ENCODE measurements at regions not wholly inside any gene's neighbourhood (a gene's known extent, or its start where the extent isn't known, plus 50 kb on each side); places are given as distances from the start of the nearest gene placed in this dataset.

DNA sequence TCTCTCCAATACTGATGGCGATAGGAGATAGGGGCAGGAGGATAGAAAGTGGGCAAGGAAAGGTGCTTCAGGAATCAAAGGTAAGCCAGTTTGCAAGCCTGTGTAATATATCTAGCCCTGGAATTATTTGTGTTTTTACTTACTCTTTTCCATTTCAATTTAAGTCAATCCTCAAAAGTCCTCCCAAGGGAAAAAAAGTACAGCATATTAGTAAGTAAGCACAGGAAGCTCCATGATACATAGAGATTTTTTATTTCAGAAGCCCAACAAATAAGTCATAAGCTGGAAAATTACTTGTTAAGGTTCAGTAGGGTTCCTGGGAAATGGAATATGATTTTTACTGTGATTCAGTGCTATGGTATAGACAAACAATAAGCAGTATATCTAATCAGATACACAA, 337.7 kb upstream of the DUSP10 start:
- H3K4me1 Mint-ChIP-seq, result peaks cover 6 to 8% of the 10 kb centered on the region in 2 experiments
- WGBS (ENCODE audit: extremely low coverage, insufficient read length, low lambda C conversion rate), result no CpG with 5 or more reads among the region's 1 CpG
- H3K18ac ChIP-seq (ENCODE audit: insufficient read length, low read depth, low read length), result no peak overlapping the region
- no peak overlapping the region for H2AK5ac ChIP-seq (ENCODE audit: insufficient read length, low read length)
- H3K4me3 Mint-ChIP-seq, result no peak overlapping the region
- H3K4me1 ChIP-seq (ENCODE audit: insufficient read depth, low read length), result no peaks in the 10 kb centered on the region
- no peak overlapping the region for H4K91ac ChIP-seq (ENCODE audit: insufficient read length, low read depth, low read length)
- H4K20me1 ChIP-seq (ENCODE audit: control insufficient read depth, insufficient read depth, insufficient read length), result no peaks in the 10 kb centered on the region
- H4K8ac ChIP-seq (replicated peaks; ENCODE audit: insufficient read length, low read depth, low read length), result no peak overlapping the region
- no peak overlapping the region for H3K27ac ChIP-seq (ENCODE audit: insufficient read length, low read depth, low read length)
- no peak overlapping the region for H3K4ac ChIP-seq (ENCODE audit: low read depth, low read length)
- no peak overlapping the region for H2BK20ac ChIP-seq (ENCODE audit: low read depth, low read length, poor library complexity, severe bottlenecking)
- H3K79me1 ChIP-seq (ENCODE audit: insufficient read depth, low read depth, low read length, poor library complexity, severe bottlenecking), result no peaks in the 10 kb centered on the region
- H2BK12ac ChIP-seq (ENCODE audit: insufficient read length, low read depth, low read length), result no peak overlapping the region
- TF ChIP-seq, protein P1, sequence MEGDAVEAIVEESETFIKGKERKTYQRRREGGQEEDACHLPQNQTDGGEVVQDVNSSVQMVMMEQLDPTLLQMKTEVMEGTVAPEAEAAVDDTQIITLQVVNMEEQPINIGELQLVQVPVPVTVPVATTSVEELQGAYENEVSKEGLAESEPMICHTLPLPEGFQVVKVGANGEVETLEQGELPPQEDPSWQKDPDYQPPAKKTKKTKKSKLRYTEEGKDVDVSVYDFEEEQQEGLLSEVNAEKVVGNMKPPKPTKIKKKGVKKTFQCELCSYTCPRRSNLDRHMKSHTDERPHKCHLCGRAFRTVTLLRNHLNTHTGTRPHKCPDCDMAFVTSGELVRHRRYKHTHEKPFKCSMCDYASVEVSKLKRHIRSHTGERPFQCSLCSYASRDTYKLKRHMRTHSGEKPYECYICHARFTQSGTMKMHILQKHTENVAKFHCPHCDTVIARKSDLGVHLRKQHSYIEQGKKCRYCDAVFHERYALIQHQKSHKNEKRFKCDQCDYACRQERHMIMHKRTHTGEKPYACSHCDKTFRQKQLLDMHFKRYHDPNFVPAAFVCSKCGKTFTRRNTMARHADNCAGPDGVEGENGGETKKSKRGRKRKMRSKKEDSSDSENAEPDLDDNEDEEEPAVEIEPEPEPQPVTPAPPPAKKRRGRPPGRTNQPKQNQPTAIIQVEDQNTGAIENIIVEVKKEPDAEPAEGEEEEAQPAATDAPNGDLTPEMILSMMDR (conservative IDR thresholded peaks at IDR 0.05), result no peak
- no peaks in the 10 kb centered on the region for H3K27me3 ChIP-seq (ENCODE audit: insufficient read depth, low read length)
- no peak overlapping the region for H3K9ac ChIP-seq (ENCODE audit: extremely low read depth, insufficient read length, low read length)
- no peak overlapping the region for H3T11ph ChIP-seq (ENCODE audit: low read length)
- H3K23ac ChIP-seq (ENCODE audit: insufficient read length, low read depth, low read length), result no peak overlapping the region
- peaks cover 3 to 4% of the 10 kb centered on the region in 2 experiments; a peak in 3 of 5 replicates for H3K9me3 Mint-ChIP-seq
- DNase-seq, result no peak
- H3K56ac ChIP-seq (ENCODE audit: insufficient read length, low read depth, low read length), result no peak overlapping the region
- no peaks in the 10 kb centered on the region for H3K79me2 ChIP-seq (ENCODE audit: insufficient read depth, low read length)
- no peak overlapping the region for H3K27ac Mint-ChIP-seq
- no peaks in the 10 kb centered on the region for H3K9me3 ChIP-seq (ENCODE audit: control insufficient read depth, low read depth, low read length)
- no peak overlapping the region for H3K14ac ChIP-seq (ENCODE audit: insufficient read depth, low read length)
- H4K5ac ChIP-seq (ENCODE audit: insufficient read length, low read depth, low read length), result no peak overlapping the region
- no peaks in the 10 kb centered on the region for H3K27me3 Mint-ChIP-seq (ENCODE audit: low read depth)
- no peaks in the 10 kb centered on the region for H3K23me2 ChIP-seq (ENCODE audit: insufficient read length, low read depth, low read length, poor library complexity, severe bottlenecking)
- H2BK120ac ChIP-seq (ENCODE audit: low read depth, low read length, poor library complexity, severe bottlenecking), result no peak overlapping the region
- H2AFZ ChIP-seq (ENCODE audit: low read length), result no peak overlapping the region
- H3K36me3 Mint-ChIP-seq (ENCODE audit: insufficient read depth in 1 of 3, low read depth in 3 of 3), result peaks cover 0 to 3% (median 2%) of the 10 kb centered on the region in 3 experiments; a peak in 1 of 7 replicates
- H3K4me2 ChIP-seq (ENCODE audit: insufficient read depth, insufficient read length, low read length), result no peak overlapping the region
- no peak overlapping the region for H2BK5ac ChIP-seq (ENCODE audit: insufficient read length, low read length)
- H2BK15ac ChIP-seq (ENCODE audit: low read depth, low read length), result no peak overlapping the region
